ENCODE measurements at regions not wholly inside any gene's neighbourhood (a gene's known extent, or its start where the extent isn't known, plus 50 kb on each side); places are given as distances from the start of the nearest gene placed in this dataset.

DNA sequence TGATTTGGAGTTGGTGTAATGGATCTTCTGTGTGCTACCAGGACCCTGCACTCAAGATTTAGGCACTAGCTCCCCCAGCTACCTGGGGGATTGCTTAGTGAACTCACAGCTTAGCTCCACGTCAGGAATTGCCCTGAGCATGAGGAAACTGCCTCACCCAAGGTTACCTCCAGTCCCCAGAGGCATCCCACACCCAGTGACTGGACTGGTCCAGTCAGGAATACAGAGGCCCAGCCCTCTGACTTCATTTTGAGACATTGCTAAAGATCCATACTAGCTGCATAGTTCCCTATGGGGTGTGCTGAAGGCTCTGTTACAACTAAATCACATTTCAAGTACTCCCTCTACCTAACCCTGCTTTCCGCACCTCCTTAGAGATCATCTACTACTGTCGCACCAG, 364.7 kb downstream of the EFNA5 start:
- no peak overlapping the region for H3K27ac ChIP-seq
- no peak overlapping the region for H3K4me3 ChIP-seq
- TF ChIP-seq, protein P1, sequence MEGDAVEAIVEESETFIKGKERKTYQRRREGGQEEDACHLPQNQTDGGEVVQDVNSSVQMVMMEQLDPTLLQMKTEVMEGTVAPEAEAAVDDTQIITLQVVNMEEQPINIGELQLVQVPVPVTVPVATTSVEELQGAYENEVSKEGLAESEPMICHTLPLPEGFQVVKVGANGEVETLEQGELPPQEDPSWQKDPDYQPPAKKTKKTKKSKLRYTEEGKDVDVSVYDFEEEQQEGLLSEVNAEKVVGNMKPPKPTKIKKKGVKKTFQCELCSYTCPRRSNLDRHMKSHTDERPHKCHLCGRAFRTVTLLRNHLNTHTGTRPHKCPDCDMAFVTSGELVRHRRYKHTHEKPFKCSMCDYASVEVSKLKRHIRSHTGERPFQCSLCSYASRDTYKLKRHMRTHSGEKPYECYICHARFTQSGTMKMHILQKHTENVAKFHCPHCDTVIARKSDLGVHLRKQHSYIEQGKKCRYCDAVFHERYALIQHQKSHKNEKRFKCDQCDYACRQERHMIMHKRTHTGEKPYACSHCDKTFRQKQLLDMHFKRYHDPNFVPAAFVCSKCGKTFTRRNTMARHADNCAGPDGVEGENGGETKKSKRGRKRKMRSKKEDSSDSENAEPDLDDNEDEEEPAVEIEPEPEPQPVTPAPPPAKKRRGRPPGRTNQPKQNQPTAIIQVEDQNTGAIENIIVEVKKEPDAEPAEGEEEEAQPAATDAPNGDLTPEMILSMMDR (IDR thresholded peaks at IDR 0.05) = no peak
- no peak for DNase-seq (ENCODE audit: low spot score)

- no peak overlapping the region for H3K27ac ChIP-seq
- TF ChIP-seq, protein P1 (IDR thresholded peaks at IDR 0.05) = no peak
- no peak overlapping the region for H3K4me3 ChIP-seq
- no peak for DNase-seq (ENCODE audit: low spot score)
These were observed 366.1 kb downstream of the EFNA5 start for GRCh38 chr5:107304684-107305083.

GRCh38 chr5:107303171-107303968, 367.4 kb downstream of the EFNA5 start:
- no peak overlapping the region for H3K4me3 ChIP-seq
- no peak for DNase-seq (ENCODE audit: low spot score)
- TF ChIP-seq, protein P1 (IDR thresholded peaks at IDR 0.05) = no peak
- H3K27ac ChIP-seq = no peak overlapping the region

- no peak for DNase-seq (ENCODE audit: low spot score)
- TF ChIP-seq, protein P1 (IDR thresholded peaks at IDR 0.05) = no peak
- Histone ChIP-seq H3K27ac (no peak overlapping the region), H3K4me3 (no peak overlapping the region)
These were observed 368.3 kb downstream of the EFNA5 start for GRCh38 chr5:107302441-107302840.

DNA sequence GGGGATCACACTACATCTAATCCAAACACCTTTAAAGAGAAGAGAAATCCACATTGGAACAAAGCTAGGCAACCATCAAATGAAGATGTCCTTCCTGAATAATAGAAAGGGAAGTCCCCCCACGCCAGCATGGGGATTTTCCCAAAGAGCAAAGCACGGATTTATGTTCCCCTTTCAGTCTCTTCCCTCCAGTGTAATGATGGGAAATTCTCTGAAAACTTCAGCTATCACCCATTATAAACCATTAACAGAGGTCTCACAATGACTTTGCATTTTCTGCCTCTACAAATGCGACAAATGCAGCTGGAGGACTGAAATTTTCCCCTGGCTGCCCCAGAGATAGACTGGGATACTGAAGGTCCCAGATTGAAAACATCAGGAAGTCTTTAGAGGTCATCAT, 368.7 kb downstream of the EFNA5 start:
- no peak overlapping the region for H3K4me3 ChIP-seq
- H3K27ac ChIP-seq = no peak overlapping the region
- TF ChIP-seq, protein P1 (IDR thresholded peaks at IDR 0.05) = no peak
- DNase-seq (ENCODE audit: low spot score) = no peak

- H3K4me3 ChIP-seq = no peak overlapping the region
- TF ChIP-seq, protein P1 (IDR thresholded peaks at IDR 0.05) = no peak
- DNase-seq (ENCODE audit: low spot score) = no peak
- H3K27ac ChIP-seq = no peak overlapping the region
These were observed 369.9 kb downstream of the EFNA5 start for GRCh38 chr5:107300721-107301327.

GRCh38 chr5:107296572-107296971, 374.2 kb downstream of the EFNA5 start:
- TF ChIP-seq, protein P1 (IDR thresholded peaks at IDR 0.05) = no peak

More at GRCh38 chr5:107296572-107296971, 374.2 kb downstream of the EFNA5 start:
- no peak overlapping the region for H3K4me3 ChIP-seq
- DNase-seq (ENCODE audit: low spot score) = no peak
- no peak overlapping the region for H3K27ac ChIP-seq
